ENCODE measurements at regions not wholly inside any gene's neighbourhood (a gene's known extent, or its start where the extent isn't known, plus 50 kb on each side); places are given as distances from the start of the nearest gene placed in this dataset.

DNA sequence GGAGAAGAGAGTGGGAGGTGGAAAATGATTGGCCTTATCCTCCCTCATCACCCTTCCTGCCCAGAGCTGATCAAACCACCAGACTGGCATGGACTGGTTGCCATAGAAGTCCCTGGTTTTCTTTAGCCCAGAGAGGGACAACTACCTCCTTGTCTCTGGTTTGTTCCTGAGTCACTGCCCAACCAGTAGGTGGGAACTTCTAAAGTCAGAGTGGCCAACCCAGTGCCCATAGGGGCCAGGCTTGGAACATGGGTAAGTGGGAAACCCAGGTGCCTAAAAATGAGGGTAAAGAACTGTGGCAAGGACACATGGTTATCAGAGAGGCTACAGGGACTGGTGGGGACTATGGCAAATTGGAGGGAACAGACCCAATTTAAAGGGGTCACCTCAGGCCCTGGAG lies 63.8 kb downstream of the FAM241B start:
- TF ChIP-seq, protein P1, sequence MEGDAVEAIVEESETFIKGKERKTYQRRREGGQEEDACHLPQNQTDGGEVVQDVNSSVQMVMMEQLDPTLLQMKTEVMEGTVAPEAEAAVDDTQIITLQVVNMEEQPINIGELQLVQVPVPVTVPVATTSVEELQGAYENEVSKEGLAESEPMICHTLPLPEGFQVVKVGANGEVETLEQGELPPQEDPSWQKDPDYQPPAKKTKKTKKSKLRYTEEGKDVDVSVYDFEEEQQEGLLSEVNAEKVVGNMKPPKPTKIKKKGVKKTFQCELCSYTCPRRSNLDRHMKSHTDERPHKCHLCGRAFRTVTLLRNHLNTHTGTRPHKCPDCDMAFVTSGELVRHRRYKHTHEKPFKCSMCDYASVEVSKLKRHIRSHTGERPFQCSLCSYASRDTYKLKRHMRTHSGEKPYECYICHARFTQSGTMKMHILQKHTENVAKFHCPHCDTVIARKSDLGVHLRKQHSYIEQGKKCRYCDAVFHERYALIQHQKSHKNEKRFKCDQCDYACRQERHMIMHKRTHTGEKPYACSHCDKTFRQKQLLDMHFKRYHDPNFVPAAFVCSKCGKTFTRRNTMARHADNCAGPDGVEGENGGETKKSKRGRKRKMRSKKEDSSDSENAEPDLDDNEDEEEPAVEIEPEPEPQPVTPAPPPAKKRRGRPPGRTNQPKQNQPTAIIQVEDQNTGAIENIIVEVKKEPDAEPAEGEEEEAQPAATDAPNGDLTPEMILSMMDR (IDR thresholded peaks at IDR 0.05) = no peak
- no peak for TF ChIP-seq POLR2A (IDR thresholded peaks at IDR 0.05)
- H3K4me1 ChIP-seq = peaks cover 0 to 3% (median 0%) of the 10 kb centered on the region in 12 donors
- no peak overlapping the region for H3K27ac ChIP-seq
- ATAC-seq (no peak), DNase-seq (no peak)
- H3K27me3 ChIP-seq = no peaks in the 10 kb centered on the region
- H3K4me3 ChIP-seq = no peak overlapping the region
- H3K36me3 ChIP-seq = no peaks in the 10 kb centered on the region
- intact Hi-C loops (cut with DNase I) = loop anchor here in 3 of 10 donors (2.0 to 10.0 kb wide), 3 partner anchors 108 to 221 kb away; partner anchors contain the start of gene COL13A1 (in 1 of the 3)
- H3K9me3 ChIP-seq = no peaks in the 10 kb centered on the region

GRCh38 chr10:69696073-69696731 lies 66.2 kb downstream of the FAM241B start:
- Histone ChIP-seq H3K27ac (no peak overlapping the region), H3K27me3 (peaks cover 0 to 5% (median 0%) of the 10 kb centered on the region in 9 donors), H3K36me3 (no peaks in the 10 kb centered on the region), H3K4me3 (no peak overlapping the region), H3K4me1 (peaks cover 0 to 3% (median 0%) of the 10 kb centered on the region in 12 donors), H3K9me3 (no peaks in the 10 kb centered on the region)
- no peak for TF ChIP-seq POLR2A (IDR thresholded peaks at IDR 0.05)
- TF ChIP-seq, protein P1 (IDR thresholded peaks at IDR 0.05) = peak; percentile 36 to 77 (median 62)
- no peak for DNase-seq
- intact Hi-C loops (cut with DNase I) = loop anchor here in 9 of 10 donors (1.0 to 10.0 kb wide), 6 partner anchors 105 to 221 kb away; partner anchors contain the start of gene COL13A1 (in 3 of the 9)
- WGBS, 4 donors = 55 to 65% (median 56%) methylated on average over 9 of the region's 9 CpGs
- peak; percentile 37 to 75 (median 56) for ATAC-seq

DNA sequence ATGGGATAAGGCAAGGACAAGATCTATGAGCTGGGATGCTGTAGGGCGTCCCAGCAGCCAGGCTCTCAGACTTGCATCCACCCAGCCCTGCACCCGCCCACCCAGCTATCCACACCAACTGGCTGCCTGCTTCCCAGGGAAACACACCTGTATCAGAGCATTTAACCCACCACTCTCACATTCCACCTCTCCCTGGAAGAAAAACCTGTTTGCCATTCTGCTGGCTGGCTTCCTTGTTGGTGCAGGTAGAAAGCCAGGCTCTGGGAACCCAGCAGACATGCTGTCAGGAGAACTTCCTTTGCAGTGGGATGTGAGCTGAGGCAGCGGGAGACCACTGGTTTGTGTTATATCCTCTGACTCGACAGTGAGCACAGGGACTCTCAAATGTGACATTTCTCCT lies 67.0 kb downstream of the FAM241B start:
- no peak for ATAC-seq
- Histone ChIP-seq H3K9me3 (no peaks in the 10 kb centered on the region), H3K4me3 (no peak overlapping the region), H3K36me3 (no peaks in the 10 kb centered on the region), H3K27me3 (peaks cover 0 to 5% (median 0%) of the 10 kb centered on the region in 9 donors), H3K27ac (no peak overlapping the region), H3K4me1 (peaks cover 0 to 3% (median 0%) of the 10 kb centered on the region in 12 donors)
- no peak for DNase-seq
- intact Hi-C loops (cut with DNase I) = loop anchor here in 9 of 10 donors (2.0 to 10.0 kb wide), 5 partner anchors 104 to 220 kb away; partner anchors contain the start of gene COL13A1 (in 3 of the 9)
- TF ChIP-seq, protein P1 (IDR thresholded peaks at IDR 0.05) = no peak
- TF ChIP-seq POLR2A (IDR thresholded peaks at IDR 0.05) = no peak
- 54 to 65% (median 60%) methylated on average over 4 of the region's 4 CpGs for WGBS, 4 donors

DNA sequence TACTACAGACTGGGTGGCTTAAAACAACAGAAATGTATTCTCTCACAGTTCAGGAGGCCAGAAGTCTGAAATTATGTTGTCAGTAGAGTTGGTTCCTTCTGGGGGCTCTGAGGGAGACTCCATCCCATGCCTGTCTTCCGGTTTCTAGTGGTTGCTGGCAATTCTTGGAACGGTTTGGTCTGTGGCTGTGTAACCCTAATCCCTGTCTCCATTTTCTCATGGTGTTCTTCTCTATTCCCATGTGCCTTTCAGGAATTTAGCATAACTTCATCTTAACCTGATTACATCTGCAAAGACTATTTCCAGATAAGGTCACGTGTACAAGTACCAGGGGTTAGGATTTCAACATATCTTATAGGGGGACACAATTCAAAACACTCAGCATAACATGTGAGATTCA lies 73.2 kb downstream of the FAM241B start:
- Histone ChIP-seq H3K36me3 (no peaks in the 10 kb centered on the region), H3K4me3 (no peak overlapping the region), H3K4me1 (no peaks in the 10 kb centered on the region), H3K9me3 (peaks cover 0 to 9% (median 0%) of the 10 kb centered on the region in 12 donors), H3K27ac (no peak overlapping the region), H3K27me3 (peaks cover 0 to 21% (median 0%) of the 10 kb centered on the region in 9 donors)
- TF ChIP-seq, protein P1 (IDR thresholded peaks at IDR 0.05) = no peak
- no peak for TF ChIP-seq POLR2A (IDR thresholded peaks at IDR 0.05)
- intact Hi-C loops (cut with DNase I) = no loop called here
- DNase-seq = no peak
- WGBS, 4 donors = 40 to 86% (median 48%) methylated on average over 3 of the region's 3 CpGs
- ATAC-seq = no peak

Measured in heart left ventricle (tissue), 16 donors.